Coronary artery (tissue), 2 donors: ENCODE measurements at regions not wholly inside any gene's neighbourhood (a gene's known extent, or its start where the extent isn't known, plus 50 kb on each side); places are given as distances from the start of the nearest gene placed in this dataset.

Experiments
- DNase-seq: peaks from one replicate; pipeline ENCODE4 v3.0.0-alpha.2; 2017; ENCODE audit warnings: low spot score
- H3K27ac ChIP-seq, 2 donors: fragments of 200-600 bp; sonication (generic); one replicate each; pipeline ENCODE4 v1.5.1; 2016 to 2019
- H3K4me3 ChIP-seq: fragments of 200-600 bp; sonication (generic); 2 replicates; pipeline ENCODE4 v1.5.1; 2016; ENCODE audit warnings: mild to moderate bottlenecking, moderate library complexity
- TF ChIP-seq, protein P1 (sequence below): fragments of 200-600 bp; sonication (generic); IDR thresholded peaks from one replicate; pipeline ENCODE4 v1.5.1; 2019; ENCODE audit warnings: antibody characterized with exemption

DNA sequence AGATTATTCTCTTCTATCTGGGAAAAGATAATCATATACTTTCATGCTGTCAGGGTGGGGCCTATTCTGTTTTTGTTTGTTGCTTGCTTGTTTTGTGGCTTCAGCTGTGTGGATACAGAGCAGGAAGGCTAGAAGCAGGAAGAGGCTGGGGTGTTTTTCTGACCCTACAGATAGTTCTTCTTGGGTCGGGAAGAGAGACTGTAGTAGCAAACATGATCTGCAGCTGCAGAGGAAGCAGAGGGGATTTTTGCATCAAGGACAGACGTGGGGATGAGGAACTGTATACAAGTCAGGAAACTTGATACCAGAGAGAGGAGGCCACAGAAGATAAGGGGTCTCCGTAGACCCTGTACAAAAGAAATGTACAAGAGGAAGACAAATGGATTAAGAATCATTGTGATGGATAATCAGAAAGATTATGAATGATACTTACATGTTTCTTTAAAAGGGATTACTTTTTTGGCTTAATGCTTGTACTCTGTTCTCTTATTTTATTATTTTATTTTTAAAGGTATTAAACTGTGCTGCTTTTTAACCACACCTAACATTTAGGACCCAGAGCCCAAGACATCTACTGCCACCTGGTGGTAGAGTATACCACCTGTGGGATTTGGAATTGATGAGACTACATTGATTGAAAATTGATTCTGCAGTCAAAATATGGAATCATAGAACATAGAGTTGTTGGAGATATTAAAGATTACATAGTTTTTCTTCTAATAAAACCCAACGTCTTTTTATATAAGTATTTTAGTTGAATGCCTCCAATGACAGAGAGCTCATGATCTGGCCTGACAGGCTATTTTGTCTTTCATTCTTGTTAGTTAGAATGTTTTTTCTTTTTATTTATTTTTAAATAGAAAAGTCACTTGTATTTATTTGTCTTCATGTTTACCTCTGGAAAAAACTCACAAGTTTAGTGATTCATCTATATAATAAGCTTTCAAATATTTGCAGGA, 87.3 kb upstream of the ROPN1 start:
- no peak overlapping the region for H3K4me3 ChIP-seq
- TF ChIP-seq, protein P1, sequence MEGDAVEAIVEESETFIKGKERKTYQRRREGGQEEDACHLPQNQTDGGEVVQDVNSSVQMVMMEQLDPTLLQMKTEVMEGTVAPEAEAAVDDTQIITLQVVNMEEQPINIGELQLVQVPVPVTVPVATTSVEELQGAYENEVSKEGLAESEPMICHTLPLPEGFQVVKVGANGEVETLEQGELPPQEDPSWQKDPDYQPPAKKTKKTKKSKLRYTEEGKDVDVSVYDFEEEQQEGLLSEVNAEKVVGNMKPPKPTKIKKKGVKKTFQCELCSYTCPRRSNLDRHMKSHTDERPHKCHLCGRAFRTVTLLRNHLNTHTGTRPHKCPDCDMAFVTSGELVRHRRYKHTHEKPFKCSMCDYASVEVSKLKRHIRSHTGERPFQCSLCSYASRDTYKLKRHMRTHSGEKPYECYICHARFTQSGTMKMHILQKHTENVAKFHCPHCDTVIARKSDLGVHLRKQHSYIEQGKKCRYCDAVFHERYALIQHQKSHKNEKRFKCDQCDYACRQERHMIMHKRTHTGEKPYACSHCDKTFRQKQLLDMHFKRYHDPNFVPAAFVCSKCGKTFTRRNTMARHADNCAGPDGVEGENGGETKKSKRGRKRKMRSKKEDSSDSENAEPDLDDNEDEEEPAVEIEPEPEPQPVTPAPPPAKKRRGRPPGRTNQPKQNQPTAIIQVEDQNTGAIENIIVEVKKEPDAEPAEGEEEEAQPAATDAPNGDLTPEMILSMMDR, result no peak
- DNase-seq, result no peak
- no peak overlapping the region for H3K27ac ChIP-seq

DNA sequence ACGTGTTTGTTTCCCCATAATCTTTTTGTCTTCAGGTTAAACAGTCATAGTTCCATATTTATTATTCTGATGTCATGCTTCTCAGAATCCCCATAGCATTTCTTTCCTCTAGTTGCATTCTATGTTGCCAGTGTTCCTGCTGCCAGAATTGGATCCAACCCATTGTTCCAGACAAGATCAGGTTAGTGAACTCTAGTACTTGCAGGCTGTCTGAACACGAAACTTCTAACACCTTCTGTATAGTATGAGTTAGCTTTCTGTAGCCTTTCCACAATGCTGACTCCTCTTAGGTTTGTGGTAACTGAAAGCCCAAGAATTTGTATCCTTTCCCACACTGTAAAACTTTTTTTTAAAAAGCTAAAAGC, 88.0 kb upstream of the ROPN1 start:
- Histone ChIP-seq H3K27ac (no peak overlapping the region), H3K4me3 (no peak overlapping the region)
- TF ChIP-seq, protein P1, result no peak
- DNase-seq, result no peak

DNA sequence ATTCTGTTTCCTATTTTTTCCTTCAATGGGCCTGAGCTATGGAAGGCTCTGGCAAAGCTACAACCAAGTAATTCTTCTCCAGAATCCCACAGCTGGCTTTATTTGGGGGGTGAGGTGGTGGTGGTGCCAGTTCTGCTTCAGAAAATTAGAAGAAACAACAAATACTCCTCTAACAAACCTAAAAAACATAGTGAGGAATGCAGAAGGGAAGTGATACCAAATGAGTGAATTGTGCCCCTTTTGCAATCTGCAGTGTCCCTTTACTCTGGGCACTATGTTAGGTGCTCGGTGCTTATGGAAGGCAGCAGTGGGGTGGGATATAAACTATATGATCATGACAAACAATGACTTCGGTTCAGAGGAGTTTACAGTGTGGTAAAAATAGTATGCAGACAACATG, 90.4 kb upstream of the ROPN1 start:
- TF ChIP-seq, protein P1, result no peak
- no peak for DNase-seq
- Histone ChIP-seq H3K27ac (no peak overlapping the region), H3K4me3 (no peak overlapping the region)

DNA sequence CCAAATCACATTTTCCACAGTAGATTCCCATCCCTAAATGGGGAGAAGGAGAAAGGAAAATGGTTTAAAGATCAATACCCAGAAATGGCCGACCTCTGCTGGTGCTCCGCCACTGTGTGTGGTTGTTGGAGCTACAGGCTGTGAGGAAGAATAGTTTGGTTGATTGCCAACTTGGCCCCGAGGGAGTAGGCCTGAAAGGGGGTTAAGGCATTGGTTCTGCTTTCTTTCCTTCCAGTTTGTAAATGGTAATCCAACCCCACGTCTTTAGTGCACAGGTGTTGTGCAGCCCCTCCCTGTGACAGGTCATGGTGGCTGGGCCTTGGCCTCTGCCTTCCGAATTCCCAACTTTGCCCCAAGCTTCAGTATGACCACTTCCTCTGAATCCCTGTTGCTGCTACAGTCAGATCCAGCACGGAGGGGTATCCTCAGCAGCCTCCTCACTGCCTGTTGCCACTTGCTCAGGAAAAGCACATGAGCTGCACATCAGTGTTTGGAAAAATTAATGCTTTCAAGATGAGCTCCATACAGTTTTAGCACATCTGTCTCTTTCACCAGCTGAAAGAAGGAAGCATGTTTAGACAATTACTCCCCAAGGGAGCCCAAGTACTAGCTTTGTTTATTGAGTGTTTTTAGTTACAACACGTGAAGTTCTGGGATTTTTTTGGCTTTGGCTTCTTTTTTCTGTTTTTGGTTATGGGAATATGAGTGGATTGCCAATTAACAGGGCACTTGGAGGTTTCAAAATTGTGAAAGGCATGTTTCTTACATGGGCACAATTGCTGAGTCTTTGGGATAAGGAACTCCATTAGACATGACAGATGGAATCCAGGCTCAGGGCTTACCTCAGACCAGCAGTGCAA, 92.3 kb upstream of the ROPN1 start:
- TF ChIP-seq, protein P1, result no peak
- DNase-seq, result no peak
- H3K4me3 ChIP-seq, result no peak overlapping the region
- peak overlapping the region; percentile 63 to 70 for H3K27ac ChIP-seq

DNA sequence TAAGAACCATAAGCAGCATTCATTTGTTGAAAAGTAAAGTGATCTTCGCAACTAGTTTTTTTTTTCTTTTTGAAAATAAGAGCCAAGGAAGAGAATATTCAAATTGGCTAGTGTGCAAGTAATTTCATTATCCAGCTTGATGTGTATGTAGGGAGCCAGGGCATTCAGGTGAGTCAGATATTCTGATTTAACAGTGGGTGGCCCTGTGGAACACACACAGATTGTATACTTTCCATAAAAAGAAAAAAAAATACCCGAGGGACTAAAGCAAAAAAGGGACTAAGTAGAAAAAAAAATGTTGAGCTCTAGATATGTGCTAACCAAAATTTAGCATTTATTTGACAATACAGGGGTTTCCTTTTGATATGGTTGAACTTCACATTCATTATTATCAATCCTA, 96.9 kb upstream of the ROPN1 start:
- DNase-seq, result no peak

DNA sequence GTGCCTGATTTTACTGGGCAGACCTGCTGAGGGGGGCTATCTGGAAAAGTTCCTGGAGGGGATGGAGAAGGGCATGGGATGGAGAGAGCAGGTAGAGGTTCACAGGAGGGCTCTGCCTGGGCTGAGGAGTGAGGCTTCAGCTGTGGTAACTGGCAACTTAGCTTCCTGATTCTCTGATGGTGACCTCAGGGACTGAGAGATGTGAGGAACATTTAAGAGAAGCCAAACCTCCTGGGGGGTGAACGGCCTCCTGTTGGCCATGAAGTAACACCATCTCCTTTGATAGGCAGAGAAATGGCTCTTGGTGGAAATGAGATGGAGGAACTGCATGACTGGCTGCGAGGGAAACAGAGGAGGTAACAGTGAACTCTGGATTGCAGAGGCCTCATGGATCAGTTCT, 97.3 kb upstream of the ROPN1 start:
- DNase-seq, result no peak
- Histone ChIP-seq H3K27ac (peak overlapping the region in 1 of 2 donors; percentile 11), H3K4me3 (no peak overlapping the region)
- TF ChIP-seq, protein P1, result no peak

More for the DNA sequence above, 96.9 kb upstream of the ROPN1 start:
- H3K27ac ChIP-seq, result no peak overlapping the region
- TF ChIP-seq, protein P1, result no peak
- no peak overlapping the region for H3K4me3 ChIP-seq
